ENCODE measurements at regions not wholly inside any gene's neighbourhood (a gene's known extent, or its start where the extent isn't known, plus 50 kb on each side); places are given as distances from the start of the nearest gene placed in this dataset.

DNA sequence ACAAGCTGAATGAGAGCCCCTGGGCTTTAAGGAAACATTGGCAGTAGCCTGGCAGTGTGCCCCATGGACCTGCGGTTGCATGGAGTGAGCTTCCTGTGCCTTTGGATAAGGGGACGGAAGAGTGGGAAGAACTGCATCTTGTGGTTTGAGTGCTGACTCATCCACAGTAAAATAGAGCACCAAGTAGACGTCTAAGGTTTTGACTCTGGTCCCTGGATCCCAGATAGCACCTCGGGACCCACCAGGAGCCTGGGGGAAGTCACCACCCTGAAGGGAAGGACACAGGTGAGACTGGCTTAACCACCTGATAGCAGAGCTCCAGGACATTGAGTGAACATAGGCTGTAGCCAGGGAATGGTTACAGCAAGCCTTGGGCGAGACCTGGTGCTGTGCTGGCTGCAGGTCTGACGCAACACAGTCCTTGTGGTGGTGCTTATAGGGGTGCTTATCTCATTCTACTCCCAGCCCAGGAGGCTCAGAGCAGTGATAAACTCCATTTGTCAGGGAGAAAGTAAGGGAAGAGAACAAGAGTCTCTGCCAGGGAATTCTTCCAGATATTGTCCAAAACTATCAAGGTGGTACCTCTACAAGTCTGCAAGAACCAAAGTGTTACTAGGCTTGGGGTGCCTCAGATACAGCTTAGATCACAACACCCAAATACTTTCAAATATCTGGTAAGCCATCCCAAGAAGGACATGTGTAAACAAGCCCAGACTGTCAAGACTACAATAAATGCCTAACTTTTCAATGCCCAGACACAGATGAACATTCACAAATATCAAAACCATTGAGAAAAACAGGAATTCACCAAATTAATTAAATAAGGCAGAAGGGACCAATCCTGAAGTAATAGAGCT, 123.6 kb upstream of the TET2 start:
- TF ChIP-seq CTCF (IDR thresholded peaks at IDR 0.05; ENCODE audit: low read depth, low read length), result no peak
- no peak overlapping the region for H3K4me3 ChIP-seq (replicated peaks in 1 of 2; ENCODE audit: low read depth in 2 of 2, low read length in 2 of 2)

GRCh38 chr4:105023668-105024055, 123.0 kb upstream of the TET2 start:
- no peak for DNase-seq (ENCODE audit: low read depth in 2 of 2)
- TF ChIP-seq CTCF (IDR thresholded peaks at IDR 0.05; ENCODE audit: low read depth, low read length), result no peak
- no peak overlapping the region for H3K4me3 ChIP-seq (replicated peaks in 1 of 2; ENCODE audit: low read depth in 2 of 2, low read length in 2 of 2)

More for the DNA sequence above, 123.6 kb upstream of the TET2 start:
- DNase-seq (ENCODE audit: low read depth in 2 of 2), result peak; percentile 55 to 75

DNA sequence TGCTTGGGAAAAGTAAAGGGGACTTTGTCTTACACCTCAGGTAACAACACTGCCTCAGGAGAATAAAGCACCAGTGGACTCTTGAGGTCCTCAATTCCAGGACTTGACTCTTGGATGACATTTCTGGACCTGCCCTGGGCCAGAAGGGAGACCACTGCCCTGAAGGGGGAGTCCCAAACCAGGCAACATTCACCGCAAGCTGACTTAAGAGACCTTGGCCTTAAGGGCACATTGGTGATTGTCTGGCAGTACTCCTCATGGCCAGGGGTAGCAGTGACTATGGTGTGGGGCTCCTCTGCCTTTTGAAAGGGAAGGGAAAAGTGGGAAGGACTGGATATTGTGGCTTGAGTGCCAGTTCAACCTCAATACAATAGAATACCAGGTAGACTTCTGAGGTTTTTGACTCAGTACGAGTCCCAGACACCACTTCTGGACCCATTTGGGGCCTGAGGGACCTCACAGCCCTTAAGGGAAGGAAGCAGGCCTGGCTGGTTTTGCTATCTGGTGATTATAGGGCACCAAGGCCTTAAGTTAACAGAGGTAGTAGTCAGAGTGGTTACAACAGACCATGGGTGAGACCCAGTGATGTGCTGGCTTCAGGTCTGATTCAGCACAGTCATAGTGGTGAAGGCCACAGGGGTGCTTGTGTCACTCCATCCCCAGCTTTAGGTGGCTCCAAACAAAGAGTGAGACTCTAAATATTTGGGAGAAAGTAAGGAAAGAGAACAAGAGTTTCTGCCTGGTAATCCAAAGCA, 121.2 kb upstream of the TET2 start:
- no peak for DNase-seq (ENCODE audit: low read depth in 2 of 2)
- no peak for TF ChIP-seq CTCF (IDR thresholded peaks at IDR 0.05; ENCODE audit: low read depth, low read length)
- no peak overlapping the region for H3K4me3 ChIP-seq (replicated peaks in 1 of 2; ENCODE audit: low read depth in 2 of 2, low read length in 2 of 2)

DNA sequence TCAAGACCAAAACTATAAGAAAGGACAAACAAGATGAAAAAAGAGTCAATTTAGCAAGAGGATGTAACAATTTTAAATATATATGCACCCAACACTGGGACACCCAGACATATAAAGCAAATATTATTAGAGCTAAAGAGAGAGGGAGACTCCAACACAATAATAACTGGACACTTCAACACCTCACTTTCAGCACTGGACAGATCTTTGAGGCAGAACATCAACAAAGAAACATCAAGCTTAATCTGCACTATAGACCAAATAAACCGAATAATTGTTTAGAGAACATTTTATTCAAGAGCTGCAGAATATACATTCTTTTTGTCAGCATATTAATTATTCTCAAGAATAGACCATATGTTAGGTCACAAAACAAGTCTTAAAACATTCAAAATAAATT, 109.7 kb upstream of the TET2 start:
- no peak for DNase-seq (ENCODE audit: low read depth in 2 of 2)
- H3K4me3 ChIP-seq (replicated peaks in 1 of 2; ENCODE audit: low read depth in 2 of 2, low read length in 2 of 2), result no peak overlapping the region
- TF ChIP-seq CTCF (IDR thresholded peaks at IDR 0.05; ENCODE audit: low read depth, low read length), result no peak

GRCh38 chr4:105042451-105042850, 104.2 kb upstream of the TET2 start:
- no peak overlapping the region for H3K4me3 ChIP-seq (replicated peaks in 1 of 2; ENCODE audit: low read depth in 2 of 2, low read length in 2 of 2)
- no peak for TF ChIP-seq CTCF (IDR thresholded peaks at IDR 0.05; ENCODE audit: low read depth, low read length)
- no peak for DNase-seq (ENCODE audit: low read depth in 2 of 2)

GRCh38 chr4:105050896-105051295, 95.8 kb upstream of the TET2 start:
- DNase-seq (ENCODE audit: low read depth in 2 of 2), result peak; percentile 39 to 77
- TF ChIP-seq CTCF (IDR thresholded peaks at IDR 0.05; ENCODE audit: low read depth, low read length), result no peak
- H3K4me3 ChIP-seq (replicated peaks in 1 of 2; ENCODE audit: low read depth in 2 of 2, low read length in 2 of 2), result no peak overlapping the region
